ENCODE measurements at regions not wholly inside any gene's neighbourhood (a gene's known extent, or its start where the extent isn't known, plus 50 kb on each side); places are given as distances from the start of the nearest gene placed in this dataset.

DNA sequence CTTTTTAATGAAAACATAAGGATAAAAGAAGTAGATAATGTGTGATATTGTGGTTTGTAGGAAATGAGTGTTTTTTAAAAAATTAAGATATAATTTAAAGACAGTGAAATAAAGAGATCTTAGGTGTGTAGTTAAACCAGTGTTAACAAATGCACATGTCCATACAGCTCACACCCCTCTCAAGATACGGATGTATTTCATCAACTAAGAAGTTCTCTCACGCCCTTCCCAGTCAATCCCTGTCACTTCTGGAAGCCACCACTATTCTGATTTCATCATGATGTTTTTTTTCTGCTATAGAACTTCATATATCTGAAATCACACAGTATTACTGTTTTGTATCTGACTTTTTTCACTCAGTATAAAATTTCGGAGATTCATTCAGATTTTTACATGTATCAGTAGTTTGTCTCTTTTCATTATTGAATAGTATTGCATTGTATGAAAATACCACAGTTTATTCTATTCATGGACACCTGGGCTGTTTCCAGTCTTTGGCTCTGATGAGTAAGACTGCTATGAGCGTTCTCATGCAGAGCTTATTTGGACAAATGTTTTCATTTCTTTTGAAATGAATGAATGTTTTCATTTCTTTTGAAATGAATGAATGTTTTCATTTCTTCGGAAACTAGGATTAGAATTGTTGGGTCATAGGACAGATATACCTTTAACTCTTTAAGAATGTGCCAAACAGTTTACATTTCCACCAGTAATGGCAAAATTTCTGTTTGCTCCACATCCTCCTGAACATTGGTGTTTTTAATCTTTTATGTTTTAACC, 49.7 kb upstream of the ELOVL5 start:
- Mint-ChIP-seq H3K36me3 (ENCODE audit: insufficient read depth in 1 of 3, low read depth in 3 of 3) (no peaks in the 10 kb centered on the region), H3K27ac (no peak overlapping the region), H3K4me1 (no peaks in the 10 kb centered on the region), H3K27me3 (ENCODE audit: low read depth) (no peaks in the 10 kb centered on the region), H3K9me3 (no peaks in the 10 kb centered on the region), H3K4me3 (no peak overlapping the region)
- H3K18ac ChIP-seq (ENCODE audit: insufficient read length, low read depth, low read length) = no peak overlapping the region
- no peak for DNase-seq
- no peak overlapping the region for H2BK20ac ChIP-seq (ENCODE audit: low read depth, low read length, poor library complexity, severe bottlenecking)
- H2AK5ac ChIP-seq (ENCODE audit: insufficient read length, low read length) = no peak overlapping the region
- no peak overlapping the region for H3K56ac ChIP-seq (ENCODE audit: insufficient read length, low read depth, low read length)
- no peak overlapping the region for H2AFZ ChIP-seq (ENCODE audit: low read length)
- no peak overlapping the region for H3K4me2 ChIP-seq (ENCODE audit: insufficient read depth, insufficient read length, low read length)
- H3K23me2 ChIP-seq (ENCODE audit: insufficient read length, low read depth, low read length, poor library complexity, severe bottlenecking) = no peaks in the 10 kb centered on the region
- H3K79me1 ChIP-seq (ENCODE audit: insufficient read depth, low read depth, low read length, poor library complexity, severe bottlenecking) = no peaks in the 10 kb centered on the region
- no peak overlapping the region for H4K91ac ChIP-seq (ENCODE audit: insufficient read length, low read depth, low read length)
- H4K8ac ChIP-seq (replicated peaks; ENCODE audit: insufficient read length, low read depth, low read length) = no peak overlapping the region
- no peak overlapping the region for H2BK5ac ChIP-seq (ENCODE audit: insufficient read length, low read length)
- H2BK12ac ChIP-seq (ENCODE audit: insufficient read length, low read depth, low read length) = no peak overlapping the region
- no peaks in the 10 kb centered on the region for H3K4me1 ChIP-seq (ENCODE audit: insufficient read depth, low read length)
- no peak for TF ChIP-seq CTCF (conservative IDR thresholded peaks at IDR 0.05)
- no peak overlapping the region for H3K23ac ChIP-seq (ENCODE audit: insufficient read length, low read depth, low read length)
- no peak overlapping the region for H3K9ac ChIP-seq (ENCODE audit: extremely low read depth, insufficient read length, low read length)
- no peaks in the 10 kb centered on the region for H3K27me3 ChIP-seq (ENCODE audit: insufficient read depth, low read length)
- no peak overlapping the region for H3K4ac ChIP-seq (ENCODE audit: low read depth, low read length)
- H3K27ac ChIP-seq (ENCODE audit: insufficient read length, low read depth, low read length) = no peak overlapping the region
- no peak overlapping the region for H2BK15ac ChIP-seq (ENCODE audit: low read depth, low read length)
- no peak overlapping the region for H3K14ac ChIP-seq (ENCODE audit: insufficient read depth, low read length)
- H3K79me2 ChIP-seq (ENCODE audit: insufficient read depth, low read length) = no peaks in the 10 kb centered on the region
- no peaks in the 10 kb centered on the region for H3K9me3 ChIP-seq (ENCODE audit: control insufficient read depth, low read depth, low read length)
- no peak overlapping the region for H3T11ph ChIP-seq (ENCODE audit: low read length)
- H2BK120ac ChIP-seq (ENCODE audit: low read depth, low read length, poor library complexity, severe bottlenecking) = no peak overlapping the region
- no peaks in the 10 kb centered on the region for H4K20me1 ChIP-seq (ENCODE audit: control insufficient read depth, insufficient read depth, insufficient read length)
- no peak overlapping the region for H4K5ac ChIP-seq (ENCODE audit: insufficient read length, low read depth, low read length)
- no CpG with 5 or more reads among the region's 5 CpGs for WGBS (ENCODE audit: extremely low coverage, insufficient read length, low lambda C conversion rate)

Data from H9 (cell line).